OCI-M1 (cell line): ENCODE measurements at regions not wholly inside any gene's neighbourhood (a gene's known extent, or its start where the extent isn't known, plus 50 kb on each side); places are given as distances from the start of the nearest gene placed in this dataset.
"Not testable (repeated sequence)": the region's sequence is repeated elsewhere in the genome, so short reads cannot be mapped to it uniquely, and the experiment has no call there.

Experiments
- DNase-seq: peaks from one replicate; lab custom pipeline; 2025; lab: John Stamatoyannopoulos, UW

DNA sequence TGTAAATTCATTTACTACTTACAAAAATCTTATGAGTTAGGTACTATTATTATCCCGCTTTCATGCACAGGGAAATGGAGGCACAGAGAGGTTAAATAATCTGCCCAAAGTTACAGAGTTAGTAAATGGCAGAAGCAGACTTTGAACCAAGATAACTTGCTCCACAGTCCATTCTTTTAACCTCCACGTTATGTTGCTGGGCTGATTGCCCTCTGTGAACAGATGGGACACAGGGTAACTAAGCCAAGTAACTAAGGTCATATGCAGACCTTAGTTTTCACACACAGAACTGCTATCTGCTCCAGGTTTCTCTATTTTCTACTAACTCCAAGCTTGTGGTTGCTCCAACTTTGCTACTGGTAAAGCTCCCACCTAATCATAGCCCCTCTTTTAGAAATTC, 147.1 kb upstream of the IFNG-AS1 start:
- no peak for DNase-seq

DNA sequence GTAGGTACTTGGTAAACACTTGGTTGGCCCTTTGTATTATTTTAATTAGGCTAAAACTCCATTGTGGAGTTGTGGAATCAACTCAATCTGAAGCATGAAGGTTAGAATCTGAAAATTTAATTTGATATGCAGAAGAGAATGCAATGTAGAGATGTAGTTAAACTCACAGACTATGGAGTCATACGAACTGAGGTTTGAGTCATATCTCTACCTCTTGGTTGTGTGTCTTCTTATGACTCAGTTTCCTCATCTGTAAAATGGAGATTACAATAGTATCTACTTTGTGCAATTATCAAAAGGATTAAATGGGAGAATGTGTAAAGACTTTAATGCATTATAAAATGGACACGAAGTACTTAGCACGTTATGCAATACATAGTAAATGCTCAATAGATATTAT, 146.0 kb upstream of the IFNG-AS1 start:
- no peak for DNase-seq

DNA sequence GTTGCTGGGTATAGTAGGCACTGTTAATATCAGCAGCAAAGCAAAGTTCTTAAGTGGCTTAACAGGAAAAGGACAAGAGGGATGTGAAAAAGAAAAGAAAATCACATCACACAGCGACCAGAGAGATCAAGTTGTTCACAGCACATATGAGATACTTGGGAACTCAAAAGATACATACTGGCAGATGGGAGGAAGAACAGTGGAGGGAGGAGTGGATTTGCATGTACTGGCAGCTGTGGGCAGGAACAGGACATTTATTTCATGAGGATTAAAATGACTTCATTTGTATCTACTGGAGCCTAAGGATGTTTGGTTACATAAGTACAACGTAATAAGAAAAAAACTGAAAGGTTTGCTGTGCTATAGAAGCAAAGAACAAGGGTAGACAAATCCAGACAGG, 136.5 kb upstream of the IFNG-AS1 start:
- DNase-seq = no peak

DNA sequence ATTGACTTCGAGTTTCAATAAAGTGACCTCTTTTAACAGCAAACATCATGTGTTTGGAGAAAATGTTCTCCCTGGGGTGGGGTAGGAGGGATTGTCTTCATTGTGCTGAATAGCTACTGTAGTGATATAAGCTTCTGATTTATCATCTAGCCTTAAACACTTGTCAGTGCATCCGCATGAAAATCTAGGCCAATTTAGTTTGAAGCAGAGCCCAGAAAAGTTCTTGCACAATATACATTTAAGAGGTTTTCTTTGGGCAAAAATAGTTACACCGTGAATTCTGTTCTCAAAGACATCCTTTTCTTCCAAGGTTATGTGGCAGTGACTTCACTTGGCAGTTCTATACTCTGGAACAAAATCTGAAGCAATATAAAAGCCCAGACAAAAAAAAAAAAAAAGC, 136.0 kb upstream of the IFNG-AS1 start:
- DNase-seq = no peak

DNA sequence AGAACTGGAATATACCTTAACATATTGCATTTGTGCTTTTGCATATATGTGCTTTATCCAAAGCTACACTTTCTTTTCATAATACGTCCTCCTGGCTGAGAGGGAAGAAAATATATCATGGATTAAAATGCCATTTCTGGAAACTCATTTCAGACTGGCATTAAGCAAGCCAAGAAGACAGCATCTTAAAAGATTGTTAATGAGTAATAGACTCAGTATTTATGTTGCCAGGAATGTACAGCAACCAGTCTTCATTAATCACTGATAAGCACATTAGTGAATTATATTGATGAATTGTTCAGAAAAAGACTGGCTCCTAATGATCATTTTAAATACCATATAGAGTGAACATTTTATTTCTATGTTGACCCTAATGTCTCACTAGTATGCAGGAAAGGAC, 134.9 kb upstream of the IFNG-AS1 start:
- no peak for DNase-seq

DNA sequence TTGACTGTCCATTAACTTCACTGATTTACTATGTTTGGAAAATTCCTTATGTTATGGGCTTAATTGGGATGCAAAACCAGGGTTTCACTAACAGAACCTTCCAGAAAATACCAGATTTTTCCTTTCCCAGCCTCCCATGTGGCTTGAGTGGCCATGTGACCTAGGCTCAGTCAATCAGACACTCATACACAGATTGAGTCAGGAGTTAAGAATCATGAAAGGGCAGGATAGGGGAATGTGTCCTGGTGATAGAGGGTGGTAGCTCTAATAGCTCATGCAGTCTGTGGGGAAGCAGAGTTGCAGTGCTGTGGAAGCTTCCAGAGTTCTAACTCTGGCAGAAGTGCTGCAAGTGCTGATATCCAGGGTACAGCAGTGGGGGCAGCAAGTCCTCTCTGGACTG, 134.1 kb upstream of the IFNG-AS1 start:
- DNase-seq = no peak

DNA sequence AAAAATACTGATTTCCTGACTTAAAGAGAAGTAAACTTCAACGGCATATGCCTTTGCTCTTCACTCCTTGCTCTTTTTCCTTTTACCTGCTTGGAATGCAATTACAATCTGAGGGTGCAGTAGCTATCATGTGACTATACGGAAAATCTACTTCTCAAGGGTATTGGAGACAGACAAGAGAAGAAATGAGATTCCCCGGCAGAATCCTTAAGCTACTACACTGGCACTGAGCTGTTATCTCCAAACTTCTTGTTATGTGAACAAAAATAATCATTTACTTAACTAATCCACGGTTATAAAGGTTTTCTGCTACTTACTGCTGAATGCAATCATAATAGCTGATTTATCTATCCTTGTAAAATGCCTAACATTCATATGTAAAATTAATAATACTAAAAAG, 118.0 kb upstream of the IFNG-AS1 start:
- no peak for DNase-seq

DNA sequence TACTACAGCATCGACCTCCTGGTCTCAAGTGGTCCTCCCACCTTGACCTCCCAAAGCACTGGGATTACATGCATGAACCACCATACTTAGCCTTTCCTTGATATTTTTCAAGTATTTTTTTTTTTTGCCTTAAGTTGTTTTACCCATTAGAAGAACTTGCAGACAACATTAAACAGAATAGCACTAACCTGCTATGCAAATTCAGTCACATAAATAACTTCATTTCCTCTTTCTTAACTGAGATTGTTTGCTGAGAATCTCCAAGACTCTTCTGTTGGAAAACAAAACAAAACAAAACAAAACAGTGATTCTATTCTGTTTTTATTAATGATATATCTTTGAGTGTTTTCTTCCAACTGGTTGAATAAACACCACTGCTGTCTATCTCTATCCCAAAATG, 115.9 kb upstream of the IFNG-AS1 start:
- no peak for DNase-seq

DNA sequence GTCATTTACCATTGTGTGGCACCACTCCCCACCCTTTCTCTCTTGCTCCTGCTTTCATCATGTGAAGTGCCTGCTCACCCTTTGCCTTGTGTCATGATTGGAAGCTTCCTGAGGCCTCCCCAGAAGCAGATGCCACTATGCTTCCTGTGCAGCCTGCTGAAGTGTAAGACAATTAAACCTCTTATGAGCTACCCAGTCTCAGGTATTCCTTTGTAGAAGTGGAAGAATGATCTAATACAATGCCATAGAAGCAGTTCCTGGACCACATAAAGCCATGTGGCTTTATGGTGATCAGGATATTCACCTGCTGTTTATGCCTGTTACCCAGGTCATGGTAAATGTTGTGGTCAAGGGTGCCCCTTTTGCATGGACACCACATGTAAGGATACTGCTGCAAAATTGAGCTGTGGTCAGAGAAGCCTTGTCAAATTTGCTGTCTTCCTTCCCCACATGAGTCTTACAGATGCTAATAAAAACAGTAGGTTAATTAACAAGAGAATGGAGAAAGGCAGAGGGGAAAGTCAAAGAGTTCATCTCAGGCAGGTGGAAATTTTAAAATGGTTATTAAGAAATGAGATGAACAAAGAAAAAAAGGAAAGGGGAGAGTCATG, 112.8 kb upstream of the IFNG-AS1 start:
- DNase-seq = no peak

DNA sequence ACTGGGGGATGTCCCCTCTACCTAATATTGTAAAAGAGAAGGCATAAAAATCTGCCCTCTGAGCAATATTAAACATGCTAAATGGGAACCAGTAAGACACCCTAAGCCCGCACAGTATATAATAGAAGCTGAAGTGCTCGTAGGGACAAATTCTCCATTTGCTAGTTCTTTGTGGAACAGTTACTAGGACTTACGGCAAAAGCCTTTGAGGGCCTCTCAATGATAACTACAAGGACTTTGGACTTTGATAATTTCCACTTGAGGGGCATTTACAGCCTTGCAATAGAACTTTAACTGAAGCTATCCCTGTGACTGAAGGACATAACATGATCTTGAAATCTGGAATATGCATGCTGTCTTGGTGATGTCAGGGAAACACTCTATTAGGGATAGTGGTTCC, 111.5 kb upstream of the IFNG-AS1 start:
- DNase-seq = no peak

DNA sequence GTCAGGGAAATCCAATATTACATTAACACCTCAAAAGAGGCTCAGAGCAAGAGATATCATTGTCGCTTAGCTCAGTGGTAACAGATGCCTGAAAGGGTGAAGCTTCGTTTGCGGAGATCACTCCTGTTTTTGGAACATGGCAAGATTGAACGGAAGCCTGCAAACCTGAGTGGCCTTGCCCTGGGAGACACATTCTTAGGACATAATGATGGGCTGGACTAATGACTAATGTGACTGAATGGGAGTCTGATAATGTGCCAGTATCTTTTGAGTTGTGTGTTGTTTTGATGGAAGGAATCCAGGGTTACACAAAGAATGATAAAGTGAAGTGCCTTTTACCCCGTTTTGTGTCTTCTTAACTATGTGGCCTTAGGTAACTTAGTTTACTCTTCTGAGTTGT, 109.3 kb upstream of the IFNG-AS1 start:
- DNase-seq = no peak

DNA sequence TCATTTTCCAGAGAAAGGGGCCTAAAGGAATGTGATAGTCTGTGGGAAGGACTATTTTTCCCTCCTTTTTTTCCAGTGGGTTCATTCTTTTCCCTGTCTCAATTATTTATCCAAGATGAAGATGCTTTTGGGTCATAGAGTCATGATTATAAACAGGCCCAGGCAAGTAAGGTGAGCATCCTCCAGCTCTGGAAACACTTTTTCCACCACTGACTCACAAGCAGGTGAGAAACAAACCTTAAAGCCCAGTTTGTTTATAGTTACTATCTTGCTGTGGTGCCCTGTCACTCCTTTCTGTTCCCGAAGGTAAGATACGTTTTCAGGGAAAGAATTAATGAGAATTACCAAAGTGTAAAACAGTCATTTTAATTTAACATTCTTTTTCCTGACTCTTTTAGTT, 107.7 kb upstream of the IFNG-AS1 start:
- DNase-seq = no peak

DNA sequence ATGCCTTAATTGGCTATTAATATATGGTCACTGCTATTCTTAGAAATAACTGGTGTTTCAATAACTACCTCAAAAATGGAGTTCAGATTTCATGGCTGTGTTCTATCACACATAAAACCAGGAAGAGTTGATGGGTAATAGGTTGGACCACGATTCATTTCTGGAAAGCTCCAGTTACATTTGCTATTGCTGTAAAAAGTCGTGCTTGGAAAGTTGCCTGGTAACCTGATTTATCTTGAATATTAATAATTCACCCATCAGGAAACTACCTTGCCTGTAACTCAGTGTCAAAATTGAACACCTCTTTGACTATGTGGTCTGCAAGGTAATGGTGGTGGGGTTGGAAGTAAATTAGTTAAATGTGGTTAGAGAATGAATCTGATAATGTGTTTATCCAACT, 104.7 kb upstream of the IFNG-AS1 start:
- DNase-seq = no peak

DNA sequence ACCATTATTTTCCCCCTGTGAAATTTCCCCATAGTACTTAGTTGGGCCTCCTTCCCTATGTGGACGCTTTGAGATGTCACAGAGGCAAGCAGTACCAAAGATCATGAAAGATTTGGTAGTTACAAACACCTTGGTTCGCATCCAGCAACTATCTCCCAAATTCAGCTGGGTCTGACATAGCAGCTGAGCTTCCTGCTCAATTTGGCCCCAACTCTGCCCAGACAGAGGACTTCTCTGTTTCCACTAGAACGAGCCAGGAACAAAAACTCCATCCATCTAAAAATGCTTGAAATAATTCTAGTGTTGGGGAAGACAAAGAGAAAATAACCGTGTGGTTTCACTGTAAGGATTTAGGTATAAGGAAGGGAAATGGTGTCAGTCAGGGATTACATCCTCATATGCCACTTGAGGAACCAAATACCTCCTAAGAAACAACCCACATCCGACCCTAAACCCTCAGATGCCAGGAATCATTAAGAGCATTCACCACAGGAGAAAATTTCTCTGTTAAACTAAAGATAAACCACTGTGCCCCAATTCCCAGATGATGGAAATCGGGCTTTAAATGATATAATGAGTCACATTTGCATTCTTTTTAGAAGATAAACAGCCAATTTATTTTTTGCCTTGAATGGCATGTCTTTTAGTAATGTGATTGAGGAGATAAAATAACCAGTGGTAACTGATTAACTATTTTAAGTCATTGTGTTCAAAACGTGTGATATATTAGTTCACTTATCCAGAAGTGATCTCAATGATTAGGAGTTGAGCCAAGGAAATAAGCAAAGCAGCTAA, 103.7 kb upstream of the IFNG-AS1 start:
- no peak for DNase-seq

DNA sequence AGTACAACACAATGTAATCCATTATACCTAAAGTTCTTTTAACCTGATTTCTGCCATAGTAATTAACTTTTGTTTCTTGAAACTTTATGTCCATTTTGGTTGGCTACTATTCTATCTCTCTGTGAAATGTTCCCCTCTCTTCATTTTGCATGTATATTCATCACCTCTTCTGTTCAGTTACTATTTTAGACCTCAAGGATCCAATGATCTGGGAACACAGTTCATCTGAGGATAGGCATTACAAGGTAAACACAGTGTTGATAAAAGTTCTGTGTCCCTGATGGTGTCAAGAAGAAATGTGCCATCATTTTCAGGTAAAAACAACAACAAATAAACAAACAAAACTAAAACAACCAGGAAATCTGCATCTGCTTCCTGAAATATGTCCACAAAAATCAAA, 102.2 kb upstream of the IFNG-AS1 start:
- no peak for DNase-seq

DNA sequence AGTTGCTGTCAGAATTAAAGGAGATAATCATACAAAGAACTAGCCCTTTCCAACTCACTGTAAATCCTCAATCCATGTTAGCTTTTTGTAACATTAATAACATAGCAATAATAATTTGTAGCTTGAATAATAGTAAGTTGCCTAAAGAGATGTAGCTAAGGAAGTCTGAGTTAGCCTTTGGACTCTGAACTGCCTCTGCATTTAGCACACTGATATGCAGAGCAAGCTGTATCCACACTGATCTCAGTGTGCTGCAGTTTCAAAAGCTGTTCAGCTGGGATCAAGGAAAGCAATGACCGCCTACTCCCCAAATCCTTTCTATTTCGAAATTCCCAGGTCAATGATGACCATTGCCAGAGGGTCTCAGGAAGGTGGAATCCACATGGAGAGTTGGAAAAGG, 99.3 kb upstream of the IFNG-AS1 start:
- DNase-seq = no peak

DNA sequence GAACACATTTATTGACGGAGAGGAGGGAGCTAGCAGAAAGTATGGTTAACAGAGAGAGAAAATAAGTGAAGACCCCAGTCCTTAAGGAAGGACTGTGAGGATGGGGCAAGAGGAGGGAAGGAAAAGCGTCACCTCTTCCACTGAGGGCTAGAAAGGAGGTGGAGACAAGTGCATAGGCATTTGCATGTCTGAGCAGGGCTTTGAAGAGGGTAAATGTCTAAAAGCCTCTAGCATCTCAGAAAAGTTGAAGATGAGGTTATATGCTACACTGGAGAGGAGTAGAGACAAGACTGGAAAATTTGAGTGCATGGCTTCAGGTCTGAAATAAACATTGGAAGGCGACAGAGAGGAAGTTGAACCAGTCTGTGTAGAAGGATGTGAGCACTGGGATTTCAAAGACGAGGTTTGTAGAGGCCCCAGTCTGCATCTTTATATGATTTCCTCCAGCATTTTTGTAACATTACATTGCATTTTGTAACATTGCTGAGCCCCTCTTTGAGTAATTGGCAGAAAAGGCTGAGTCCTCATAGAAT, 98.5 kb upstream of the IFNG-AS1 start:
- no peak for DNase-seq

DNA sequence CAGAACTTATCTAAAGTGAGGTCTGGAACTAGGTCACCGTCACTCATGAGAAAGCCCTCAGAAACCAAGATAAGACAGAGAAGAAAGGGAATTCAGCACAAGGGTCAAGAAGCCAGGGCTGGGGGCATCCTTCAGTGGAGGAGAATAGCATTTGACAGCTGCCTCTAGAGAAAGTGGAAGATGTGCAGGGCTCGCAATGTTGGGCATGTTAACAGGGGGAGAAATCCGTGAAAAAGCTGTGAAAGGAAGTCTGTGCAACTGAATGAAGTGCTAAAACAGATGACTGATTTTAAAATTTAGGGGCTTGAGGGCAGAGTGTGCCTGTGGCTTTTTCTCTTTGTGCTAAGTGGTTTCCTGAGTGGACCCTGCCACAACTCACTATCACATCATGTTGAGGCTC, 97.7 kb upstream of the IFNG-AS1 start:
- no peak for DNase-seq

DNA sequence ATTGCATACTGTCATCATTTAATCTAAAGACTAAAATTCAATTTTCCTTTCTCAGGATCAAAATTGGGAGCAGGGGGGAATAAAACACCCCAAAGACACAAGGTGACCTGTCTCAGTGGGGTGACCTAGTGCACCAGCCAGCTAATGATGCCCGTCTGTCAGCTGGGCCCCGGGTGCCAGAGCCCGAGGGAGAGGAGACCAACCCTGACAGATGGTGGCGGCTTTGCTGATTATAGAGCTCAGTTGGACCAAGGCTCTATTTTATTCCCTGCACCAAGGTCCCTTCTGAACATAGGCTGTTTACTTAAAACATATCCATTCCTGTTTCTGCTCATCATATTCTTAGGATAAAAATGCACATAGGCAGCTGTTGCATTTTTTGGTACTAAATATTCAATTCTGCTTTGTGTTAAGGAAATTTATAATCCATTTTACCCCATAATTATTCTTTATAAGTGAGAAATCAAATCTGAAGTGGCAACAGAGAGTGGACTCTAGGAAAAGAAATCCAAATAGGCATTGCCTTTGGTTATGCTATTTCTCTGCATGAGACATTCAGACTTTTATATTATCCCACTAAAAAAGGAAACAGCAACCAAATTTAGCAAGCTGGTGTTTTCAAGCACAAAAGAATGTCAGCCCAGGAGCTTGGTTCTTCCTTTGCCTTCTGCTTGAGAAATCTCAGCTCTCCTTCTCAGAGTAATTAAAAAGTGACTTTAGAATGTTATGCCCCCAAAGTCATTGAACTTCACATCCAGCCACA, 96.8 kb upstream of the IFNG-AS1 start:
- DNase-seq = no peak

DNA sequence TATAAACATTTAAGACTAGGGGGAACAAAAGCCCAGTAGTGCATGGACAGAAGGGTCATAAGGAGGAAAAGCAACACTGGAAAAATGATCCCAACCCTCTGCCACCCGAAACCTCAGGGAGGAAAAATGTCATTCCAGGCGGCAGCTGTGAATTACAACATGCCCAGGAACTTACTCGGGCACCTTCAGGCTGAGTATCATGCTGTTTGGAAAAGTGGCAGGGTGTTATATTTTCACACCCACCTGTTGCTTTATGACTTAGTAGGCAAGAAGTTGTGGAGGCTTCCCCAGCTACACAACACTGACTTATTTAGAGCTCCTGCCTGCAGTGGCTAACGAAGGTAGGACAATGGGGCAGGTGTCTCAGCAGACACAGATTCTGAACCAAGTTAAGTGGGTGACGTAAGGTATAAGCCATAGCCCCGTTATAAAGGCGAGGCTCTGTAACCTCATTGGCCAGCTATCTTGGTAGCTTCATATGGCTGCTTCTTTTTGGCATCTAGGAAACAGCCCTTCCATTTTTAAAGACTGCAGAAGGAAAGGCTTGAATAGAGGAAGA, 96.1 kb upstream of the IFNG-AS1 start:
- DNase-seq = no peak

DNA sequence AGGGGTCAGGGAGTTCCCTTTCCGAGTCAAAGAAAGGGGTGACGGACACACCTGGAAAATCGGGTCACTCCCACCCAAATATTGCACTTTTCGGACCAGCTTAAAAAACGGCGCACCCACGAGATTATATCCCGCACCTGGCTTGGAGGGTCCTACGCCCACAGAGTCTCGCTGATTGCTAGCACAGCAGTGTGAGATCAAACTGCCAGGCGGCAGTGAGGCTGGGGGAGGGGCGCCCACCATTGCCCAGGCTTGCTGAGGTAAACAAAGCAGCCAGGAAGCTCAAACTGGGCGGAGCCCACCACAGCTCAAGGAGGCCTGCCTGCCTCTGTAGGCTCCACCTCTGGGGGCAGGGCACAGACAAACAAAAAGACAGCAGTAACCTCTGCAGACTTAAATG, 88.8 kb upstream of the IFNG-AS1 start:
- DNase-seq = not testable (repeated sequence)

DNA sequence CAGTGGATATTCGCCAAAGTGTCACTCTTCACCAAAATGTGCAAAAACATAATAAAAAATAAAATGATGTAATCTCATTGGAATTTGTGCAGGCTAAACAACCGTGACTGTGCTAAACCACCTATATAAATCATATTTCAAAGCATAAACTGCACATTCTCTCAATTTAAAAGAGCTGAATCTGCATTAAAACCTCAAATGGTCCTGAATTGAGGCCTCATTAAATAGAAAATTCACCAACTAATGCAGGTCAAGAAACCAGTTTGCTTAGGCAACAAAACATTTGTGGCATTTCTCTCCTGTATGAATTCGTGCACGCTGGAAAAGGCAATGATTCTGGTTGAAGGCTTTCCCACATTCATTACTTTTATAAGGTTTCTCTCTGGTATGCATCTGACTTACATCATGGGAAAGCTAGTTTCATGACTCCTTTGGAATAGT, 80.1 kb upstream of the IFNG-AS1 start:
- DNase-seq = no peak

DNA sequence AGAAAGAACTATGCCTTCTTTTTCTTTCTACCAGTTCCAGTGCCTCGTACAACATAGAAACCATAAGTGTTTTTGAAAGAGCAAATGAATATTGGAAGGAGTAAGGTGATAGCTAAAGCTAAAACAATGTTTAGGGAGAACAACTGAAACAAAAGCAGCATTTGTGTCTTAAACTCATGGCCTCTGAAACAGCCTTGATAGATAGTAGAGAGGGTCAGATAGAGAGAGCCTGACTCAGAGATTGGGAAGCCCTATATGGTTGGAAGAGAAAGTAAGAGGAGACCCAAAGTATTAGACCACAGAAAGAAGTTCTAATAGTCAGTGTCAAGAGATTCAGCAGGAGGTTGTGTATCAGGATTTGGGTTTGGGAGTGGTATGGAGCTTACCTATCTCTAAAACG, 79.6 kb upstream of the IFNG-AS1 start:
- no peak for DNase-seq
